ENCODE measurements at regions not wholly inside any gene's neighbourhood (a gene's known extent, or its start where the extent isn't known, plus 50 kb on each side); places are given as distances from the start of the nearest gene placed in this dataset.

DNA sequence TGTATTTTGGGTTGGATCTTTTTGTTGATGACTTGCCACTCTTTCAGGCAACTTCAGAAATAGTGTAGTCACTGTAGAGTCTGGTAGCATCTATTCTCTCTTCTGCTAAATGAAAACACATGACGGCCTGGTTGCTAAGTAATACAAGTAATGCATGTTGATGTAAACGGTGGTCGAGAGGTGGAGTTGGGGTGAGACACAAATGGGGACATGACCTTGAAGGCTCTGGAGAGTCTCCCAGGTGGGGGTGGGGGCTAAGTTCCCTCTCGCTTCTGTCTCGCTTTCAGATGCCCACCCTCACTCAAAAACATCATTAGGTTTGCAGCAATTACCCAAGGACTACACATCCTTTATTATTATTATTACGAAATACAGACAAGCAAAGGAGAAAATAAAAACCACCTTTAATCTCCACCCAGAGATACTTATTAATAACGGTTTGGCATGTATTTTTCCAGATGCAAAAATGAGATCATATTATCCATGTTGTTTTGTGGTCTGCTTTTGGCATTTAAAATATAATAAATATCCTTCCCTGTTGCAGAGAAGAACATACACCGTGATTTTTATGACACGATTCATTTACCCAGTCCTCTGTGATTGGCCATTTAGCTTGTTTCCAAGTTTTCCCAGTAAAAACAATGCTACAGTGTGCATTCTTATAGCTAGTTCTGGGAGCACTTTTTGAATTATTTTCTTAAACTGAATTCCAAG lies 138.1 kb downstream of the MIS18A start:
- TF ChIP-seq, protein P1, sequence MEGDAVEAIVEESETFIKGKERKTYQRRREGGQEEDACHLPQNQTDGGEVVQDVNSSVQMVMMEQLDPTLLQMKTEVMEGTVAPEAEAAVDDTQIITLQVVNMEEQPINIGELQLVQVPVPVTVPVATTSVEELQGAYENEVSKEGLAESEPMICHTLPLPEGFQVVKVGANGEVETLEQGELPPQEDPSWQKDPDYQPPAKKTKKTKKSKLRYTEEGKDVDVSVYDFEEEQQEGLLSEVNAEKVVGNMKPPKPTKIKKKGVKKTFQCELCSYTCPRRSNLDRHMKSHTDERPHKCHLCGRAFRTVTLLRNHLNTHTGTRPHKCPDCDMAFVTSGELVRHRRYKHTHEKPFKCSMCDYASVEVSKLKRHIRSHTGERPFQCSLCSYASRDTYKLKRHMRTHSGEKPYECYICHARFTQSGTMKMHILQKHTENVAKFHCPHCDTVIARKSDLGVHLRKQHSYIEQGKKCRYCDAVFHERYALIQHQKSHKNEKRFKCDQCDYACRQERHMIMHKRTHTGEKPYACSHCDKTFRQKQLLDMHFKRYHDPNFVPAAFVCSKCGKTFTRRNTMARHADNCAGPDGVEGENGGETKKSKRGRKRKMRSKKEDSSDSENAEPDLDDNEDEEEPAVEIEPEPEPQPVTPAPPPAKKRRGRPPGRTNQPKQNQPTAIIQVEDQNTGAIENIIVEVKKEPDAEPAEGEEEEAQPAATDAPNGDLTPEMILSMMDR (IDR thresholded peaks at IDR 0.05), result no peak
- no peak for TF ChIP-seq POLR2AphosphoS5 (IDR thresholded peaks at IDR 0.05; ENCODE audit: low read depth, low read length)
- TF ChIP-seq, protein P2, sequence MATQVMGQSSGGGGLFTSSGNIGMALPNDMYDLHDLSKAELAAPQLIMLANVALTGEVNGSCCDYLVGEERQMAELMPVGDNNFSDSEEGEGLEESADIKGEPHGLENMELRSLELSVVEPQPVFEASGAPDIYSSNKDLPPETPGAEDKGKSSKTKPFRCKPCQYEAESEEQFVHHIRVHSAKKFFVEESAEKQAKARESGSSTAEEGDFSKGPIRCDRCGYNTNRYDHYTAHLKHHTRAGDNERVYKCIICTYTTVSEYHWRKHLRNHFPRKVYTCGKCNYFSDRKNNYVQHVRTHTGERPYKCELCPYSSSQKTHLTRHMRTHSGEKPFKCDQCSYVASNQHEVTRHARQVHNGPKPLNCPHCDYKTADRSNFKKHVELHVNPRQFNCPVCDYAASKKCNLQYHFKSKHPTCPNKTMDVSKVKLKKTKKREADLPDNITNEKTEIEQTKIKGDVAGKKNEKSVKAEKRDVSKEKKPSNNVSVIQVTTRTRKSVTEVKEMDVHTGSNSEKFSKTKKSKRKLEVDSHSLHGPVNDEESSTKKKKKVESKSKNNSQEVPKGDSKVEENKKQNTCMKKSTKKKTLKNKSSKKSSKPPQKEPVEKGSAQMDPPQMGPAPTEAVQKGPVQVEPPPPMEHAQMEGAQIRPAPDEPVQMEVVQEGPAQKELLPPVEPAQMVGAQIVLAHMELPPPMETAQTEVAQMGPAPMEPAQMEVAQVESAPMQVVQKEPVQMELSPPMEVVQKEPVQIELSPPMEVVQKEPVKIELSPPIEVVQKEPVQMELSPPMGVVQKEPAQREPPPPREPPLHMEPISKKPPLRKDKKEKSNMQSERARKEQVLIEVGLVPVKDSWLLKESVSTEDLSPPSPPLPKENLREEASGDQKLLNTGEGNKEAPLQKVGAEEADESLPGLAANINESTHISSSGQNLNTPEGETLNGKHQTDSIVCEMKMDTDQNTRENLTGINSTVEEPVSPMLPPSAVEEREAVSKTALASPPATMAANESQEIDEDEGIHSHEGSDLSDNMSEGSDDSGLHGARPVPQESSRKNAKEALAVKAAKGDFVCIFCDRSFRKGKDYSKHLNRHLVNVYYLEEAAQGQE (IDR thresholded peaks at IDR 0.05; ENCODE audit: insufficient read depth in 1 of 2, low read depth in 2 of 2, low read length in 1 of 2), result no peak

All from Panc1 (cell line).